GM18907 (cell line): ENCODE measurements at regions not wholly inside any gene's neighbourhood (a gene's known extent, or its start where the extent isn't known, plus 50 kb on each side); places are given as distances from the start of the nearest gene placed in this dataset.

ENCODE experiments used
- ATAC-seq: cut with Tn5 transposase; IDR thresholded peaks from one replicate; pipeline ENCODE4 v1.9.1; 2021; ENCODE audit warnings: mild to moderate bottlenecking, moderate library complexity; ENCODE audit not compliant: unreplicated experiment

GRCh38 chr13:85666356-85666755 lies 132.9 kb downstream of the SLITRK6 start:
- no peak for ATAC-seq

GRCh38 chr13:85665286-85665685 lies 133.9 kb downstream of the SLITRK6 start:
- ATAC-seq: no peak

GRCh38 chr13:85663856-85664255 lies 135.4 kb downstream of the SLITRK6 start:
- ATAC-seq: no peak

GRCh38 chr13:85662186-85662585 lies 137.0 kb downstream of the SLITRK6 start:
- no peak for ATAC-seq

GRCh38 chr13:85661675-85662074 lies 137.5 kb downstream of the SLITRK6 start:
- no peak for ATAC-seq

- ATAC-seq: no peak
These were observed 139.7 kb downstream of the SLITRK6 start for GRCh38 chr13:85659493-85659892.

- no peak for ATAC-seq
These were observed 141.3 kb downstream of the SLITRK6 start for GRCh38 chr13:85657942-85658341.

GRCh38 chr13:85655040-85655439 lies 144.2 kb downstream of the SLITRK6 start:
- no peak for ATAC-seq

GRCh38 chr13:85654227-85654626 lies 145.0 kb downstream of the SLITRK6 start:
- no peak for ATAC-seq

GRCh38 chr13:85653681-85654080 lies 145.5 kb downstream of the SLITRK6 start:
- ATAC-seq: no peak

GRCh38 chr13:85652491-85652890 lies 146.7 kb downstream of the SLITRK6 start:
- no peak for ATAC-seq

- no peak for ATAC-seq
These were observed 147.8 kb downstream of the SLITRK6 start for GRCh38 chr13:85651440-85651839.

- ATAC-seq: no peak
These were observed 148.6 kb downstream of the SLITRK6 start for GRCh38 chr13:85650613-85651012.

- no peak for ATAC-seq
These were observed 158.5 kb downstream of the SLITRK6 start for GRCh38 chr13:85640727-85641126.

- ATAC-seq: no peak
These were observed 160.3 kb downstream of the SLITRK6 start for GRCh38 chr13:85638815-85639393.

GRCh38 chr13:85638265-85638664 lies 161.0 kb downstream of the SLITRK6 start:
- ATAC-seq: no peak

- no peak for ATAC-seq
These were observed 166.6 kb downstream of the SLITRK6 start for GRCh38 chr13:85632526-85633195.

GRCh38 chr13:85631801-85632200 lies 167.4 kb downstream of the SLITRK6 start:
- ATAC-seq: no peak

- no peak for ATAC-seq
These were observed 172.6 kb downstream of the SLITRK6 start for GRCh38 chr13:85626603-85627002.

- ATAC-seq: no peak
These were observed 179.9 kb downstream of the SLITRK6 start for GRCh38 chr13:85619321-85619720.

GRCh38 chr13:85618521-85618920 lies 180.7 kb downstream of the SLITRK6 start:
- no peak for ATAC-seq

GRCh38 chr13:85616275-85616674 lies 182.9 kb downstream of the SLITRK6 start:
- ATAC-seq: no peak

GRCh38 chr13:85615031-85615430 lies 184.2 kb downstream of the SLITRK6 start:
- no peak for ATAC-seq
